ENCODE measurements at regions not wholly inside any gene's neighbourhood (a gene's known extent, or its start where the extent isn't known, plus 50 kb on each side); places are given as distances from the start of the nearest gene placed in this dataset.

- 69 to 79% (median 70%) methylated on average over 8 to 22 of the region's 22 CpGs for WGBS, 5 donors
- H3K4me3 ChIP-seq: no peak overlapping the region
- H3K4me1 ChIP-seq: peaks cover 0 to 22% (median 11%) of the 10 kb centered on the region in 6 donors
- H3K27ac ChIP-seq: no peak overlapping the region
- TF ChIP-seq POLR2AphosphoS5 (IDR thresholded peaks at IDR 0.05) (no peak), POLR2A (IDR thresholded peaks at IDR 0.05) (no peak)
- TF ChIP-seq, protein P1, sequence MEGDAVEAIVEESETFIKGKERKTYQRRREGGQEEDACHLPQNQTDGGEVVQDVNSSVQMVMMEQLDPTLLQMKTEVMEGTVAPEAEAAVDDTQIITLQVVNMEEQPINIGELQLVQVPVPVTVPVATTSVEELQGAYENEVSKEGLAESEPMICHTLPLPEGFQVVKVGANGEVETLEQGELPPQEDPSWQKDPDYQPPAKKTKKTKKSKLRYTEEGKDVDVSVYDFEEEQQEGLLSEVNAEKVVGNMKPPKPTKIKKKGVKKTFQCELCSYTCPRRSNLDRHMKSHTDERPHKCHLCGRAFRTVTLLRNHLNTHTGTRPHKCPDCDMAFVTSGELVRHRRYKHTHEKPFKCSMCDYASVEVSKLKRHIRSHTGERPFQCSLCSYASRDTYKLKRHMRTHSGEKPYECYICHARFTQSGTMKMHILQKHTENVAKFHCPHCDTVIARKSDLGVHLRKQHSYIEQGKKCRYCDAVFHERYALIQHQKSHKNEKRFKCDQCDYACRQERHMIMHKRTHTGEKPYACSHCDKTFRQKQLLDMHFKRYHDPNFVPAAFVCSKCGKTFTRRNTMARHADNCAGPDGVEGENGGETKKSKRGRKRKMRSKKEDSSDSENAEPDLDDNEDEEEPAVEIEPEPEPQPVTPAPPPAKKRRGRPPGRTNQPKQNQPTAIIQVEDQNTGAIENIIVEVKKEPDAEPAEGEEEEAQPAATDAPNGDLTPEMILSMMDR (IDR thresholded peaks at IDR 0.05 in 8 of 11, conservative IDR thresholded peaks at IDR 0.05 in 3 of 11): no peak
- DNase-seq: peak; percentile 62
- H3K27me3 ChIP-seq (replicated peaks in 1 of 7): peaks cover 0 to 98% (median 34%) of the 10 kb centered on the region in 7 donors
- intact Hi-C loops (cut with DNase I; ENCODE audit: low total_unique reads): no loop called here
- H3K9me3 ChIP-seq: peaks cover 0 to 4% (median 0%) of the 10 kb centered on the region in 8 donors
- no peaks in the 10 kb centered on the region for H3K36me3 ChIP-seq
Observed at GRCh38 chr4:3868211-3869173, 102.3 kb downstream of the ADRA2C start.

DNA sequence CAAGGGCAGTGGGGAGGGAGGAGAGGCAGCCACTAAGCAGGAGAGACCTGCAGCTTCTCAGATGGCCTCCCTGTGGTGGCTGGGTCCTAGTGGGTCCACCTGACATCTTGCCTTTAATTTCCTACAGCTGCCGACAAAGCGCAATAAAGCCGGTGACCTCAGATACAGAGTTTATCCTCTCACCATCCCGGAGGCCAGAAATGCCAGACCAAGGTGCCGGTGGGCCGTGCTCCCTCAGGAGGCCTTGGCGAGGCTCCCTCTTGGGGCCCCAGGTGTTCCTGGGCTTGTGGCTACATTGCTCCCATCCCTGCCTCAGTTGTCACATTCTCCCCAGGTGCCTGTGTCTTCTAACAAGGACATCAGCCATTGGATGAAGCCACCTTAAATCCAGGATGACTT, 103.0 kb downstream of the ADRA2C start:
- TF ChIP-seq POLR2AphosphoS5 (IDR thresholded peaks at IDR 0.05) (no peak), POLR2A (IDR thresholded peaks at IDR 0.05) (no peak)
- TF ChIP-seq, protein P1 (IDR thresholded peaks at IDR 0.05 in 8 of 11, conservative IDR thresholded peaks at IDR 0.05 in 3 of 11): no peak
- intact Hi-C loops (cut with DNase I; ENCODE audit: low total_unique reads): no loop called here
- Histone ChIP-seq H3K27me3 (replicated peaks in 1 of 7) (peaks cover 0 to 98% (median 41%) of the 10 kb centered on the region in 7 donors), H3K4me3 (no peak overlapping the region), H3K4me1 (peaks cover 0 to 22% (median 11%) of the 10 kb centered on the region in 6 donors), H3K27ac (no peak overlapping the region), H3K36me3 (no peaks in the 10 kb centered on the region), H3K9me3 (peaks cover 0 to 4% (median 0%) of the 10 kb centered on the region in 8 donors)
- no peak for DNase-seq
- 95 to 98% (median 96%) methylated on average over 6 to 7 of the region's 7 CpGs for WGBS, 5 donors

- peaks cover 0 to 22% (median 11%) of the 10 kb centered on the region in 6 donors for H3K4me1 ChIP-seq
- no peaks in the 10 kb centered on the region for H3K36me3 ChIP-seq
- peak; percentile 65 for DNase-seq
- WGBS, 5 donors: 71 to 76% (median 74%) methylated on average over 22 of the region's 22 CpGs
- H3K27me3 ChIP-seq (replicated peaks in 1 of 7): peaks cover 0 to 98% (median 47%) of the 10 kb centered on the region in 7 donors
- no peak overlapping the region for H3K4me3 ChIP-seq
- TF ChIP-seq POLR2AphosphoS5 (IDR thresholded peaks at IDR 0.05): no peak
- TF ChIP-seq, protein P1 (IDR thresholded peaks at IDR 0.05 in 8 of 11, conservative IDR thresholded peaks at IDR 0.05 in 3 of 11): no peak
- no peak for TF ChIP-seq POLR2A (IDR thresholded peaks at IDR 0.05)
- no peak overlapping the region for H3K27ac ChIP-seq
- intact Hi-C loops (cut with DNase I; ENCODE audit: low total_unique reads): no loop called here
- H3K9me3 ChIP-seq: peaks cover 0 to 4% (median 0%) of the 10 kb centered on the region in 8 donors
Observed at GRCh38 chr4:3869661-3870566, 103.7 kb downstream of the ADRA2C start.

Measured in spleen (tissue), 11 donors.